ENCODE measurements at regions not wholly inside any gene's neighbourhood (a gene's known extent, or its start where the extent isn't known, plus 50 kb on each side); places are given as distances from the start of the nearest gene placed in this dataset.
A peak's percentile ranks its signal among the peaks of the same experiment; 100 is the strongest.

DNA sequence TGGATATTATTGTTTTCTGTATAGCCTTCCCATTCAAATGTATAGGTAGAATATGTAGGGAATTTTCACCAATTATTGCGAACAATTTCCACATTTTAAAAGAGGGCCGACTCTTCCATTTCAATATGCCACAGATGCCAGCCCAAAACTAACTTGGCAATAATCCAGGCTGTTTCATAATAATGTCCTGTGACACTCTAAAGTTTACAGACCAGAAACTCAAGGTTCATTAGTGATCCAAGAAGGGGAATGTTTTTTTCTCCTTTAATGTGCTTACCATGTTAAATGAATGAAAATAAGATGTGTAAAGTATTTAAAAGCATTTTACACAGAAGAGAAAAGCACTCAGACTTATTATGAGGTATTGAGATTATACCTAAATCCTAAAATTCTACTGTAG is 63.0 kb upstream of the FAM3C start:
- H3K27ac Mint-ChIP-seq: no peak overlapping the region

DNA sequence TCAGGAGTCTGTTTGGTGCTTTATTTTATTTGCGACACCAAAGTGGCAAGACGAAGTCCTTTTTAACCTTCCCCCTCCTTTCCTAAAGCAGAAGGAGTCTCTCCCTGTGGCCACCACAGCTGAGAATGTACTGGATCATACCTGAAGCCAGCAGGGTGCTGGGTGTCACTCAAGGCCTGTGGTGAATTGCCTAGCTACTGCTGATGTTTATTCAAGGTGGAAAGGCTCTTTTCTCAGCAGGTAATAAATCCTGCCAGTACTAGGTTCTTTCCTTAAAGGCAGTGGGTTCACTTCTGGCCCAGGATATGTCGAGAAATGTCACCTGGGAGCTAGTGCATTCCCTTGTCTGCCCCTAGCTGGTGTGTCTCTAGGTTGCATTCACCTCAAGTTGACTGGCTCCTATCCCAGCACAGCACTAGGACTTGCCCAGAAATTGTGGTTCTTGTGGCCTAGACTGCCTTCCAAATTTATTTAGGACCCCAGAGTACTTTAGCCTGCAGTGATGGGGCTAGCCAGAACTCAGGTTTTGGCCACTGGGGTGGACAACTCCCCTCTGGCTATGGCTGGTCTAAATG is 60.8 kb upstream of the FAM3C start:
- peaks cover 12% of the 10 kb centered on the region for H3K27me3 Mint-ChIP-seq
- ATAC-seq: no peak
- H3K4me3 Mint-ChIP-seq: no peak overlapping the region
- no peak for DNase-seq
- H3K9me3 Mint-ChIP-seq: no peaks in the 10 kb centered on the region
- H3K27ac Mint-ChIP-seq: no peak overlapping the region
- no peaks in the 10 kb centered on the region for H3K4me1 Mint-ChIP-seq

More for the DNA sequence above, 63.0 kb upstream of the FAM3C start:
- no peak overlapping the region for H3K4me3 Mint-ChIP-seq
- DNase-seq: no peak
- no peak for ATAC-seq
- H3K4me1 Mint-ChIP-seq: no peaks in the 10 kb centered on the region
- H3K9me3 Mint-ChIP-seq: no peaks in the 10 kb centered on the region
- H3K27me3 Mint-ChIP-seq: peaks cover 18% of the 10 kb centered on the region

DNA sequence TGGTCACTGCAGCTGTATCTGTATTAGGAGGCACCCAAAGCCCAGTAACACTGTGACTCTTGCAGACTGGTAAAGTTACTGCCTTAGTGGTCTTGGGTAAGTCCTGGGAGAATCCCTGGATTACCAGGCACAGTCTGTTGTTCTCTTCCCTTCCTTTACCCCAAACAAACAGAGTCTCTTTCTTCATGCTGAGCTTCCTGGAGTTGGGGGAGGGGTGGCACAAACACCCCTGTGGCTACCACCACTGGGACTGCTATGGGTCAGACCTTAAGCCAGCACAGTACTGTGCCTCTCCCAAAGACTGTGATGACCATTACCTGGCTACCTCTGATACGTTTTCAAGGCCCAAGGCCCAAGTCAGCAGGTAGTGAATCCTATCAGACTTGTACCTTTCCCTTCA is 59.9 kb upstream of the FAM3C start:
- no peak overlapping the region for H3K4me3 Mint-ChIP-seq
- H3K27me3 Mint-ChIP-seq: peaks cover 11% of the 10 kb centered on the region
- no peaks in the 10 kb centered on the region for H3K9me3 Mint-ChIP-seq
- no peak for ATAC-seq
- no peak for DNase-seq
- no peak overlapping the region for H3K27ac Mint-ChIP-seq
- H3K4me1 Mint-ChIP-seq: no peaks in the 10 kb centered on the region

DNA sequence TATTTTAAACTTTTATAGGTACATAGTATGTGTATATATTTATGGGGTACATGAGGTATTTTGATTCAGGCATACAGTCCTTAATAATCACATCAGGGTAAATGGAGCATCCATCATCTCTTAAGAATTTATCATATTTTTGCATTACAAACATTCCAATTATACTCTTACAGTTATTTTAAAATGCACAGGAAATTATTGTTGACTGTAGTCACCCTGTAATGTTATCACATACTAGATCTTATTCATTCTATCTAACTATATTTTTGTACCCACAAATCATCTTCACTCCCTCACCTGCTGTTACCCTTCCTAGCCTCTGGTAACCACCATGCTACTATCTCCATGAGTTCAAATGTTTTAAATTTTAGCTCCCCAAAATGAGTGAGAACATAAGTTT is 56.3 kb upstream of the FAM3C start:
- no peak for ATAC-seq
- DNase-seq: no peak
- Mint-ChIP-seq H3K4me1 (no peaks in the 10 kb centered on the region), H3K4me3 (no peak overlapping the region), H3K27ac (no peak overlapping the region), H3K9me3 (no peaks in the 10 kb centered on the region), H3K27me3 (peaks cover 5% of the 10 kb centered on the region)

DNA sequence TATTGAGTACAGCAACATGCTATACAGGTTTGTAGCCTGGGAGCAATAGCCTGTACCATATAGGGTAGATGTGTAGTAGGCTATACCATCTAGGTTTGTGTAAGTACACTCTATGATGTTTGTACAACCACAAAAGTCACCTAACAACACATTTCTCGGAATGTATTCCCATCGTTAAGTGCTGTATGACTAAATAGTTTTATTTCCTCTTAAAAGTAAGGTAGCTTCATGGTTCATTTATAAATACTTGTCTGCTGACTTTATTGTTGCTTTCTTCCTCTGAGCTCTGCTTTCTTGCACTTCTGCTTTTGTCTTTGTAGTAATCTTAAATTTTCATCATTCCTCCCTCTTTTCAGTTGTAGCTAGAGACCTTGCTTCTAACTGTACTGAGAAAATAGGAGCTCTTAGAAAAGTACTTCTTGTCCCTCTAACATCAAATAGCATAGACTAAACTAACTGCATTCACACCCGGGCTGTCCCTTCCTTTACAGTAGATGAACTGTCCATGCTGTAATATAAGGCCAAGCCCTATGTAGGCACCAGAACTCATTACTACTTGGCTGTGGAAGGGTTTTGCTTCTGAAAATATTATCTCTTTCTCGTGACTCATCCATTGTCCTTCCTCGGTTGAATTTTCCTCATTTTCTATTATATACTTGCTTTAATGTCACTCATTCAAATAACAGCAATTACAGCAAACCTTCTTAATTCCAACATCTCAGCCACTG is 55.4 kb upstream of the FAM3C start:
- Mint-ChIP-seq H3K27me3 (peaks cover 5% of the 10 kb centered on the region), H3K4me3 (no peak overlapping the region), H3K9me3 (no peaks in the 10 kb centered on the region), H3K4me1 (no peaks in the 10 kb centered on the region), H3K27ac (peak overlapping the region in 1 of 2 donors; percentile 38)
- no peak for ATAC-seq
- no peak for DNase-seq

DNA sequence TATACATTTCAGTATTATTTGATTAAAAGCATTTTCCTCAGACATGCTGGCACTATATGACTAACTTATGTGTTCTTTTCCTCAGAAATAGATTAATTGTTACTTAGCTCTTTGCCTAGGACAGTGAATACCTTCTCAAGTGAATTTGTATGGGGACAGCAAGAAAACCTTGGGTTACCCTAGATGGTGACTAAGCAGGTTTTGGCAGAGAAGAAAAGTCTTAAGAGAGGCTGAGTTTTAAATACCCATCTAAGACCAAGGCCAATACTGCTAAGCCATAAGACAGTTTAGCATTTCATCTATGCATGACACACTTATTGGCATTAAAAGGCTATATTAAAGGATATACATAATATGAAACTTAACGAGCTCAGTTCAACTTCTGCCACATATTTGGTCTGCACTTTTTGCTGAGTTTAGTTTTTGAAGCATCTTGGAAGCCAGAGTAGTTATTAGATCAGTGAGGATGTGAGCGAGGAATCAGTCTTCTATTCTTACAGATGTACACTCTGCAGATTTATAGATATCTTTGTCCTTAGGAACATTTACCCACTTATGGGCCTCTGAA is 54.6 kb upstream of the FAM3C start:
- H3K27ac Mint-ChIP-seq: no peak overlapping the region
- no peaks in the 10 kb centered on the region for H3K4me1 Mint-ChIP-seq
- H3K27me3 Mint-ChIP-seq: peaks cover 5% of the 10 kb centered on the region
- no peaks in the 10 kb centered on the region for H3K9me3 Mint-ChIP-seq
- ATAC-seq (no peak), DNase-seq (no peak)
- no peak overlapping the region for H3K4me3 Mint-ChIP-seq

DNA sequence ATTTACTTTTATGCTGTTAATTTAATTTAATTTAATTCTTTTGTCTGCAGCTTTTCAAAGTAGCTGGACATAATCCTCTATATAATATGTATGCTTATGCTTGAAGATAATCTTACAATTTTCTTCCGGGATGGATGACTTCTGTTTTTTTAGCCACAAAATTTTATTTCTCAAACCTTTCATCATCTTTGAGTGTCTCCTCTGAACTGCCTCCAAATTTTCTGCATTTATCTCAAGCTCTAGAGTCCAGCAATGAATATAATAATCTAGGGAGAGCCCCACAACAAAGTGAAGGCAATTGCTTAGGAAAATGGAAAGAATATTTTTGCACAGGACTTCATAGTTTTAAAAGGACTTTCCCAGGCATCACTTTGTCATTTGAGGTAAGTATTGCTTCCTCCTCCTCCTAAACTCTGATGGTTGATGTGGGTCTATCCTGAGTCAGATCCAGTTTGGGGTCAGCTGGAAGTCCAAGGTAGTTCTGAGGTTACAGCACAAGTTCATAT is 53.7 kb upstream of the FAM3C start:
- no peak for ATAC-seq
- H3K27ac Mint-ChIP-seq: no peak overlapping the region
- H3K4me3 Mint-ChIP-seq: no peak overlapping the region
- DNase-seq: no peak
- H3K9me3 Mint-ChIP-seq: no peaks in the 10 kb centered on the region
- no peaks in the 10 kb centered on the region for H3K4me1 Mint-ChIP-seq
- H3K27me3 Mint-ChIP-seq: peaks cover 5% of the 10 kb centered on the region

DNA sequence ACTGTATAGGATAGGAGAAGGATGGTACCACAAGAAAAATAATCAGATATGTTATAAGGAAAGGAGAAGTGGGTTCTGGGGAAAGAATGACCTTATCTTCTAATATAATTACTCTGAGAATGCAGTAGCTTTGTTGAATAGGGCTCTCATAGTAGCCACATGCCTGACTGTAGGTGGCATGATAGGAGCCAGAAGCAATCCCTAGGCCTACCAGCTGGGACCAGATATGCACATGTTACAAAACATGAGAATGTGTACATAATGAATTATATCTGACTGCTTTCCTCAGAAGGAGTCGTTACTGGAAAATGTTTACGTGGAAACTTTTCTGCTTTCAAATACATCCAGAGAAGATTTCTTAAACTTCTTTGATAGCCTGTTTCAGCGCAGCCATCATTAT is 53.2 kb upstream of the FAM3C start:
- DNase-seq: no peak
- H3K9me3 Mint-ChIP-seq: no peaks in the 10 kb centered on the region
- H3K27me3 Mint-ChIP-seq: peaks cover 4% of the 10 kb centered on the region
- ATAC-seq: no peak
- H3K27ac Mint-ChIP-seq: no peak overlapping the region
- no peak overlapping the region for H3K4me3 Mint-ChIP-seq
- H3K4me1 Mint-ChIP-seq: no peaks in the 10 kb centered on the region

DNA sequence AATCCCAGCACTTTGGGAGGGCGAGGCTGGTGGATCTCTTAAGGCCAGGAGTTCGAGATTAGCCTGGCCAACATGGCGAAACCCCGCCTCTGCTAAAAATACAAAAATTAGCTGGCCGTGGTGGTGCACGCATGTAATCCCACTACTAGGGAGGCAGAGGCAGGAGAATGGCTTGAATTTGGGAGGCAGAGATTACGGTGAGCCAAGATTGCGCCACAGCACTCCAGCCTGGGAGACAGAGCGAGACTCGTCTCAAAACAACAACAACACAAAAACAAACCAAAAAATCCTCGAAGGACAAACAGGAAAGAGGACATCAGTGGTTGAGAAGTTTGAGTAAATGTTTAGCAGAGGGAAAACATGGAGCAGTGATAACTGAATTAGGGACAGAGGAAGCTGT is 52.3 kb upstream of the FAM3C start:
- ATAC-seq (no peak), DNase-seq (no peak)
- no peaks in the 10 kb centered on the region for H3K9me3 Mint-ChIP-seq
- H3K27me3 Mint-ChIP-seq: no peaks in the 10 kb centered on the region
- H3K4me1 Mint-ChIP-seq: no peaks in the 10 kb centered on the region
- no peak overlapping the region for H3K4me3 Mint-ChIP-seq
- no peak overlapping the region for H3K27ac Mint-ChIP-seq

DNA sequence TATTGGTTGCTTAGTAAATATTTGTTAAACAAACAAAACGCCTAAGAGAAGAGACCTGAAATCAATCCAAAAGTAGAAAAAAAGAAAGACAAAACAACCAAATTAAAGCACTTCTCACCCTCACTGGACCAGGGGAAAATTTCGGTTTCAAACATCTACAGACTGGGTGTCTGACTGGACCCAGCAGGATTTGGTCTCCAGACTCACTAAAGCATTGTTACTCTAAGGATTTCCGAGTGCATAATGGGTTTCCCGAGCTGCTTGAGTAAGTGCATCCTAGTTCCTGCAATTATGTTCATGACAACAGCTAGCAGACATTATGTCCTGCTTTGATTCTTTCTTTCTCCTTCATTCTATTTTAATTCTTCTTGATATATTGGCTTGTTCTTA is 51.8 kb upstream of the FAM3C start:
- no peak for ATAC-seq
- no peak overlapping the region for H3K4me3 Mint-ChIP-seq

DNA sequence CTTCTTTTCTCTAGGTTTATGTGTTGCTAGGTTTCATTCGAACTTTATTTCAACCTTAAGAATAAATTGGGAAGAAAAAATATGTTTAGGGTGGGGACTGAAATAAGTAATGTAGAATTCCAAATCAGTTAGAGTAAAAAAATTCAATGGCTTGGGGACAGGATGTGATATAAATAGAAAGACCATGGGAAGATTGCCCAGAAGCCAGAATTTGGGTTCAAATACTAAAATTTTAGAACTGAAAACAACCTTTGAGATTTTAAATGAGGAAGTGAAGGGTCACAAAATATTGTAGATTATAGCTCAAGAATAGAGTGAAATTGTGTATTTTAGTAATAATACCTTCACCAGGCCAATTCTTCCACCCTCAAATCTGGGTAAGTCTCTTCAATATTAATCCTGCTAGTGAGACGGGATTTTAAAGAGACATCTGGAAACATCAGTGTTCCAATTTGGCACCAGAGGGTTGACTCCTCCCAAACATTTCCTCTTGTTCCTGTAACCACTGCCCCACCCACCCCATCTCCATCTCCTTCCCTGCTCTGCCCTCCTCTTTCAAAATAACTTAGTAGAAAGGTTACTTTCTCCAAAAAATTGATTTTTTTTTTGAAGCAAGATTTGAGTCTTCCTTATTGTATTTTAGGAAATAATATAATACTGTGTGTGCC is 51.3 kb upstream of the FAM3C start:
- Mint-ChIP-seq H3K27me3 (no peaks in the 10 kb centered on the region), H3K4me1 (no peaks in the 10 kb centered on the region), H3K9me3 (no peaks in the 10 kb centered on the region), H3K4me3 (no peak overlapping the region), H3K27ac (peak overlapping the region in 1 of 2 donors; percentile 63)
- DNase-seq: no peak
- ATAC-seq: no peak

More for the DNA sequence above, 51.8 kb upstream of the FAM3C start:
- Mint-ChIP-seq H3K27me3 (no peaks in the 10 kb centered on the region), H3K27ac (peak overlapping the region in 1 of 2 donors; percentile 63), H3K4me1 (no peaks in the 10 kb centered on the region), H3K9me3 (no peaks in the 10 kb centered on the region)
- DNase-seq: no peak

DNA sequence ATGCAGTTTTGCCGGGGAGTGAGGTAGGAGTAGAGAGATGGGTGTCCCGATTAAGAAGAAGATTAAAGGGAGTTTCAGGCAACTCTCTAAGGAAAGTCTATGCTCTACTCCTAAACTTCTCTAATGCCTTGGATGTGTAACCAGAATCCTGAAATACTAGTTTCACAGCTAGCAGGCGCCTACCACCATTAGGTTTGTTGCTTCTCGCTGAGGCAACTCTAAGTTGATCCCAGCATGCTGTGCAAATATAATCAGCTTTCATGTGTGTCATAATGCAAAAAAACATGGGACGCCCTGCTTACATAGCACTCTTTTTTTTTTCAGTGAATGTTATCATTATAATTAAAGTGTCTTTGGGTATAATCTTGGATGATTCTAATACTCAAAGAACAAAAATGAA is 50.4 kb upstream of the FAM3C start:
- H3K4me3 Mint-ChIP-seq: no peak overlapping the region
- H3K4me1 Mint-ChIP-seq: peaks cover 3% of the 10 kb centered on the region
- H3K9me3 Mint-ChIP-seq: peaks cover 0 to 1% of the 10 kb centered on the region in 2 donors
- ATAC-seq: no peak
- DNase-seq: no peak
- no peaks in the 10 kb centered on the region for H3K27me3 Mint-ChIP-seq
- H3K27ac Mint-ChIP-seq: no peak overlapping the region
